D721Med (cell line): ENCODE measurements at regions not wholly inside any gene's neighbourhood (a gene's known extent, or its start where the extent isn't known, plus 50 kb on each side); places are given as distances from the start of the nearest gene placed in this dataset.
"Not testable (repeated sequence)": the region's sequence is repeated elsewhere in the genome, so short reads cannot be mapped to it uniquely, and the experiment has no call there.

Source experiments
- DNase-seq: peaks from one replicate; pipeline ENCODE4 v3.0.0; 2011; ENCODE audit warnings: low spot score; ENCODE audit not compliant: insufficient read length
- FAIRE-seq: peaks from 2 replicates; lab custom pipeline; 2011; peaks lifted over from hg19 to GRCh38; lab: Jason Lieb, UNC
- TF ChIP-seq, protein P1 (sequence below): IDR thresholded peaks from 2 replicates; pipeline ENCODE4 v1.5.1; 2012; ENCODE audit warnings: mild to moderate bottlenecking, control low read depth; ENCODE audit not compliant: insufficient read depth; ENCODE audit errors: missing control alignments

GRCh38 chr22:45088576-45088975 is 75.1 kb upstream of the NUP50 start:
- TF ChIP-seq, protein P1, sequence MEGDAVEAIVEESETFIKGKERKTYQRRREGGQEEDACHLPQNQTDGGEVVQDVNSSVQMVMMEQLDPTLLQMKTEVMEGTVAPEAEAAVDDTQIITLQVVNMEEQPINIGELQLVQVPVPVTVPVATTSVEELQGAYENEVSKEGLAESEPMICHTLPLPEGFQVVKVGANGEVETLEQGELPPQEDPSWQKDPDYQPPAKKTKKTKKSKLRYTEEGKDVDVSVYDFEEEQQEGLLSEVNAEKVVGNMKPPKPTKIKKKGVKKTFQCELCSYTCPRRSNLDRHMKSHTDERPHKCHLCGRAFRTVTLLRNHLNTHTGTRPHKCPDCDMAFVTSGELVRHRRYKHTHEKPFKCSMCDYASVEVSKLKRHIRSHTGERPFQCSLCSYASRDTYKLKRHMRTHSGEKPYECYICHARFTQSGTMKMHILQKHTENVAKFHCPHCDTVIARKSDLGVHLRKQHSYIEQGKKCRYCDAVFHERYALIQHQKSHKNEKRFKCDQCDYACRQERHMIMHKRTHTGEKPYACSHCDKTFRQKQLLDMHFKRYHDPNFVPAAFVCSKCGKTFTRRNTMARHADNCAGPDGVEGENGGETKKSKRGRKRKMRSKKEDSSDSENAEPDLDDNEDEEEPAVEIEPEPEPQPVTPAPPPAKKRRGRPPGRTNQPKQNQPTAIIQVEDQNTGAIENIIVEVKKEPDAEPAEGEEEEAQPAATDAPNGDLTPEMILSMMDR = no peak
- DNase-seq (no peak), FAIRE-seq (no peak)

- DNase-seq = no peak
- no peak for FAIRE-seq
- TF ChIP-seq, protein P1 = no peak
Observed at GRCh38 chr22:45090497-45090910, 73.2 kb upstream of the NUP50 start.

- no peak for FAIRE-seq
- no peak for DNase-seq
- TF ChIP-seq, protein P1 = no peak
Observed at GRCh38 chr22:45091254-45091854, 72.4 kb upstream of the NUP50 start.

DNA sequence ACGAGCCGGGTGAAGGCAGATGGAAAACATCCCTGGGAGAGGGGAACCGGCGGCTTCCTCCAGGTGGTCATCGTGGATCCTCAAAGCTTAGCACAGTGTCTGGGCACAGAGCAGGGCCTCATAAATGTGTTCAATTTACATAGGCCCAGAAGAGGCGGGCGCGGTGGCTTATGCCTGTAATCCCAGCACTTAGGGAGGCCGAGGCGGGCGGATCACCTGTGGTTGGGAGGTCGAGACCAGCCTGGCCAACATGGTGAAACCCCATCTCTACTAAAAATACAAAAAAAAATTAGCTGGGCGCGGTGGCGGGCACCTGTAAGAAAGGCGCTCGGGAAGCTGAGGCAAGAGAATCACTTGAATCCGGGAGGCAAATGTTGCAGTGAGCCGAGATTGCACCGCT is 71.8 kb upstream of the NUP50 start:
- FAIRE-seq, DNase-seq: not testable (repeated sequence)

DNA sequence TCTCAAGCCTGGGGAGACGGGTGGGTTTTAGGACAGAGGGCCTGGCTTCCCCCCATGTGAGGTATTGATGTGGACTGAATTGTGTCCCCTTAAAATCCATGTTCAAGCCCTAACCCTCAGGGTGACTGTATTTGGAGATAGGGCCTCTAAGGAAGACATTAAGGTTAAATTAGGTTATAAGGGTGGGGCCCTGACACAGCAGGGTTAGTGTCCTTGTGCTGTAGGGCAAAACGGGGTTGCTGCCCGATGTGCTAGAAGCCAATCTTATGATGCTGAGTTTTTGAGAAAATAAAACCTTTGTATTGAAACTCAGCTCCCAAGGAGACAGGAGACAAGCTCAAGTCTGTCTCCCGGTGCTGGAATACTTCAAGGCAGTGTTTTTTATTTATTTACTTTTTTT is 71.1 kb upstream of the NUP50 start:
- DNase-seq = no peak
- no peak for FAIRE-seq
- TF ChIP-seq, protein P1 = no peak

- DNase-seq = no peak
- FAIRE-seq = no peak
- TF ChIP-seq, protein P1 = no peak
Observed at GRCh38 chr22:45093609-45094008, 70.1 kb upstream of the NUP50 start.

- DNase-seq = no peak
- no peak for FAIRE-seq
- TF ChIP-seq, protein P1 = no peak
Observed at GRCh38 chr22:45094081-45094720, 69.5 kb upstream of the NUP50 start.
